ENCODE measurements at regions not wholly inside any gene's neighbourhood (a gene's known extent, or its start where the extent isn't known, plus 50 kb on each side); places are given as distances from the start of the nearest gene placed in this dataset.

GRCh38 chr3:21893242-21893641, 142.2 kb upstream of the ZNF385D start:
- Histone ChIP-seq H3K27ac (ENCODE audit: low read depth, low read length) (no peak overlapping the region), H3K9ac (ENCODE audit: low read length in 5 of 5) (no peak overlapping the region)

GRCh38 chr3:21894459-21895340, 143.7 kb upstream of the ZNF385D start:
- no peak overlapping the region for H3K4me3 ChIP-seq (ENCODE audit: low read depth in 1 of 5, low read length in 5 of 5)
- H3K27me3 ChIP-seq (ENCODE audit: control insufficient read depth in 5 of 5, insufficient read depth in 4 of 5, low read length in 5 of 5) = no peaks in the 10 kb centered on the region
- no peak overlapping the region for H3K9ac ChIP-seq (ENCODE audit: low read length in 5 of 5)
- peaks cover 0 to 4% (median 0%) of the 10 kb centered on the region in 5 donors for H3K4me1 ChIP-seq (ENCODE audit: control insufficient read depth in 5 of 5, insufficient read depth in 5 of 5, low read length in 5 of 5)
- no peaks in the 10 kb centered on the region for H3K9me3 ChIP-seq (ENCODE audit: control insufficient read depth in 5 of 5, low read length in 5 of 5)
- H3K27ac ChIP-seq (ENCODE audit: low read depth, low read length) = no peak overlapping the region
- H3K36me3 ChIP-seq (ENCODE audit: control insufficient read depth in 5 of 5, insufficient read depth in 5 of 5, low read length in 5 of 5) = no peaks in the 10 kb centered on the region

More at GRCh38 chr3:21893242-21893641, 142.2 kb upstream of the ZNF385D start:
- Histone ChIP-seq H3K4me3 (ENCODE audit: low read depth in 1 of 5, low read length in 5 of 5) (no peak overlapping the region), H3K36me3 (ENCODE audit: control insufficient read depth in 5 of 5, insufficient read depth in 5 of 5, low read length in 5 of 5) (no peaks in the 10 kb centered on the region), H3K27me3 (ENCODE audit: control insufficient read depth in 5 of 5, insufficient read depth in 4 of 5, low read length in 5 of 5) (no peaks in the 10 kb centered on the region), H3K4me1 (ENCODE audit: control insufficient read depth in 5 of 5, insufficient read depth in 5 of 5, low read length in 5 of 5) (no peaks in the 10 kb centered on the region), H3K9me3 (ENCODE audit: control insufficient read depth in 5 of 5, low read length in 5 of 5) (no peaks in the 10 kb centered on the region)

GRCh38 chr3:21898316-21898715, 147.3 kb upstream of the ZNF385D start:
- H3K9me3 ChIP-seq (ENCODE audit: control insufficient read depth in 5 of 5, low read length in 5 of 5) = no peaks in the 10 kb centered on the region
- no peak overlapping the region for H3K9ac ChIP-seq (ENCODE audit: low read length in 5 of 5)
- no peak overlapping the region for H3K4me3 ChIP-seq (ENCODE audit: low read depth in 1 of 5, low read length in 5 of 5)
- H3K27ac ChIP-seq (ENCODE audit: low read depth, low read length) = no peak overlapping the region
- H3K27me3 ChIP-seq (ENCODE audit: control insufficient read depth in 5 of 5, insufficient read depth in 4 of 5, low read length in 5 of 5) = no peaks in the 10 kb centered on the region
- H3K4me1 ChIP-seq (ENCODE audit: control insufficient read depth in 5 of 5, insufficient read depth in 5 of 5, low read length in 5 of 5) = peaks cover 0 to 4% (median 0%) of the 10 kb centered on the region in 5 donors
- H3K36me3 ChIP-seq (ENCODE audit: control insufficient read depth in 5 of 5, insufficient read depth in 5 of 5, low read length in 5 of 5) = no peaks in the 10 kb centered on the region

- H3K4me3 ChIP-seq (ENCODE audit: low read depth in 1 of 5, low read length in 5 of 5) = no peak overlapping the region
- H3K36me3 ChIP-seq (ENCODE audit: control insufficient read depth in 5 of 5, insufficient read depth in 5 of 5, low read length in 5 of 5) = no peaks in the 10 kb centered on the region
- H3K9ac ChIP-seq (ENCODE audit: low read length in 5 of 5) = no peak overlapping the region
- no peaks in the 10 kb centered on the region for H3K27me3 ChIP-seq (ENCODE audit: control insufficient read depth in 5 of 5, insufficient read depth in 4 of 5, low read length in 5 of 5)
- H3K27ac ChIP-seq (ENCODE audit: low read depth, low read length) = no peak overlapping the region
- peaks cover 0 to 4% (median 0%) of the 10 kb centered on the region in 5 donors for H3K4me1 ChIP-seq (ENCODE audit: control insufficient read depth in 5 of 5, insufficient read depth in 5 of 5, low read length in 5 of 5)
- H3K9me3 ChIP-seq (ENCODE audit: control insufficient read depth in 5 of 5, low read length in 5 of 5) = no peaks in the 10 kb centered on the region
These were observed 150.5 kb upstream of the ZNF385D start for GRCh38 chr3:21901484-21901883.

GRCh38 chr3:21902956-21903355, 151.9 kb upstream of the ZNF385D start:
- H3K36me3 ChIP-seq (ENCODE audit: control insufficient read depth in 5 of 5, insufficient read depth in 5 of 5, low read length in 5 of 5) = no peaks in the 10 kb centered on the region
- no peak overlapping the region for H3K9ac ChIP-seq (ENCODE audit: low read length in 5 of 5)
- H3K27ac ChIP-seq (ENCODE audit: low read depth, low read length) = no peak overlapping the region
- no peaks in the 10 kb centered on the region for H3K9me3 ChIP-seq (ENCODE audit: control insufficient read depth in 5 of 5, low read length in 5 of 5)
- H3K4me3 ChIP-seq (ENCODE audit: low read depth in 1 of 5, low read length in 5 of 5) = no peak overlapping the region
- H3K27me3 ChIP-seq (ENCODE audit: control insufficient read depth in 5 of 5, insufficient read depth in 4 of 5, low read length in 5 of 5) = no peaks in the 10 kb centered on the region
- peaks cover 0 to 4% (median 0%) of the 10 kb centered on the region in 5 donors for H3K4me1 ChIP-seq (ENCODE audit: control insufficient read depth in 5 of 5, insufficient read depth in 5 of 5, low read length in 5 of 5)

GRCh38 chr3:21909096-21909495, 158.1 kb upstream of the ZNF385D start:
- no peak overlapping the region for H3K4me3 ChIP-seq (ENCODE audit: low read depth in 1 of 5, low read length in 5 of 5)
- H3K9me3 ChIP-seq (ENCODE audit: control insufficient read depth in 5 of 5, low read length in 5 of 5) = no peaks in the 10 kb centered on the region
- H3K36me3 ChIP-seq (ENCODE audit: control insufficient read depth in 5 of 5, insufficient read depth in 5 of 5, low read length in 5 of 5) = no peaks in the 10 kb centered on the region
- H3K9ac ChIP-seq (ENCODE audit: low read length in 5 of 5) = no peak overlapping the region
- peaks cover 0 to 3% (median 0%) of the 10 kb centered on the region in 5 donors for H3K4me1 ChIP-seq (ENCODE audit: control insufficient read depth in 5 of 5, insufficient read depth in 5 of 5, low read length in 5 of 5)
- H3K27ac ChIP-seq (ENCODE audit: low read depth, low read length) = no peak overlapping the region
- H3K27me3 ChIP-seq (ENCODE audit: control insufficient read depth in 5 of 5, insufficient read depth in 4 of 5, low read length in 5 of 5) = no peaks in the 10 kb centered on the region

GRCh38 chr3:21912711-21913110, 161.7 kb upstream of the ZNF385D start:
- H3K27ac ChIP-seq (ENCODE audit: low read depth, low read length) = no peak overlapping the region
- no peak overlapping the region for H3K9ac ChIP-seq (ENCODE audit: low read length in 5 of 5)
- peaks cover 0 to 3% (median 0%) of the 10 kb centered on the region in 5 donors for H3K4me1 ChIP-seq (ENCODE audit: control insufficient read depth in 5 of 5, insufficient read depth in 5 of 5, low read length in 5 of 5)
- H3K4me3 ChIP-seq (ENCODE audit: low read depth in 1 of 5, low read length in 5 of 5) = no peak overlapping the region
- no peaks in the 10 kb centered on the region for H3K36me3 ChIP-seq (ENCODE audit: control insufficient read depth in 5 of 5, insufficient read depth in 5 of 5, low read length in 5 of 5)
- no peaks in the 10 kb centered on the region for H3K9me3 ChIP-seq (ENCODE audit: control insufficient read depth in 5 of 5, low read length in 5 of 5)
- no peaks in the 10 kb centered on the region for H3K27me3 ChIP-seq (ENCODE audit: control insufficient read depth in 5 of 5, insufficient read depth in 4 of 5, low read length in 5 of 5)

GRCh38 chr3:21913791-21914190, 162.8 kb upstream of the ZNF385D start:
- Histone ChIP-seq H3K9ac (ENCODE audit: low read length in 5 of 5) (no peak overlapping the region), H3K4me1 (ENCODE audit: control insufficient read depth in 5 of 5, insufficient read depth in 5 of 5, low read length in 5 of 5) (peaks cover 0 to 3% (median 0%) of the 10 kb centered on the region in 5 donors), H3K4me3 (ENCODE audit: low read depth in 1 of 5, low read length in 5 of 5) (no peak overlapping the region), H3K36me3 (ENCODE audit: control insufficient read depth in 5 of 5, insufficient read depth in 5 of 5, low read length in 5 of 5) (no peaks in the 10 kb centered on the region), H3K27me3 (ENCODE audit: control insufficient read depth in 5 of 5, insufficient read depth in 4 of 5, low read length in 5 of 5) (no peaks in the 10 kb centered on the region), H3K9me3 (ENCODE audit: control insufficient read depth in 5 of 5, low read length in 5 of 5) (no peaks in the 10 kb centered on the region), H3K27ac (ENCODE audit: low read depth, low read length) (no peak overlapping the region)

GRCh38 chr3:21914451-21914850, 163.4 kb upstream of the ZNF385D start:
- Histone ChIP-seq H3K27ac (ENCODE audit: low read depth, low read length) (no peak overlapping the region), H3K27me3 (ENCODE audit: control insufficient read depth in 5 of 5, insufficient read depth in 4 of 5, low read length in 5 of 5) (no peaks in the 10 kb centered on the region), H3K36me3 (ENCODE audit: control insufficient read depth in 5 of 5, insufficient read depth in 5 of 5, low read length in 5 of 5) (no peaks in the 10 kb centered on the region), H3K4me3 (ENCODE audit: low read depth in 1 of 5, low read length in 5 of 5) (no peak overlapping the region), H3K9ac (ENCODE audit: low read length in 5 of 5) (no peak overlapping the region), H3K9me3 (ENCODE audit: control insufficient read depth in 5 of 5, low read length in 5 of 5) (no peaks in the 10 kb centered on the region), H3K4me1 (ENCODE audit: control insufficient read depth in 5 of 5, insufficient read depth in 5 of 5, low read length in 5 of 5) (peaks cover 0 to 3% (median 0%) of the 10 kb centered on the region in 5 donors)

GRCh38 chr3:21919383-21919782, 168.4 kb upstream of the ZNF385D start:
- H3K4me1 ChIP-seq (ENCODE audit: control insufficient read depth in 5 of 5, insufficient read depth in 5 of 5, low read length in 5 of 5) = no peaks in the 10 kb centered on the region
- H3K9ac ChIP-seq (ENCODE audit: low read length in 5 of 5) = no peak overlapping the region
- H3K4me3 ChIP-seq (ENCODE audit: low read depth in 1 of 5, low read length in 5 of 5) = no peak overlapping the region
- H3K36me3 ChIP-seq (ENCODE audit: control insufficient read depth in 5 of 5, insufficient read depth in 5 of 5, low read length in 5 of 5) = no peaks in the 10 kb centered on the region
- H3K9me3 ChIP-seq (ENCODE audit: control insufficient read depth in 5 of 5, low read length in 5 of 5) = peaks cover 0 to 2% (median 0%) of the 10 kb centered on the region in 5 donors
- H3K27me3 ChIP-seq (ENCODE audit: control insufficient read depth in 5 of 5, insufficient read depth in 4 of 5, low read length in 5 of 5) = no peaks in the 10 kb centered on the region
- no peak overlapping the region for H3K27ac ChIP-seq (ENCODE audit: low read depth, low read length)
